OCI-LY7 (cell line): ENCODE measurements at regions not wholly inside any gene's neighbourhood (a gene's known extent, or its start where the extent isn't known, plus 50 kb on each side); places are given as distances from the start of the nearest gene placed in this dataset.

ENCODE experiments used
- BruUV-seq: library from RNA; stranded (reverse); fragments of 400-500 nt; replicated peaks from 2 replicates; lab custom pipeline; 2021; lab: Mats Ljungman, UMichigan
- CTCF ChIA-PET: fragments of 300-600 bp; sonication (Branson Sonifier 250); formaldehyde crosslinking; loops from one replicate; lab custom pipeline; 2022; ENCODE audit warnings: antibody characterized with exemption; ENCODE audit not compliant: unreplicated experiment; lab: Charles Lee
- POLR2A ChIA-PET: fragments of 300-600 bp; sonication (Branson Sonifier 250); formaldehyde crosslinking; loops from one replicate; lab custom pipeline; 2022; ENCODE audit warnings: antibody characterized with exemption; lab: Charles Lee
- DNase-seq: peaks from one replicate; pipeline ENCODE4 v3.0.0-alpha.2; 2015; ENCODE audit warnings: low spot score
- H2AFZ ChIP-seq: fragments of 200-600 bp; sonication (generic), shearing (Covaris generic); 2 replicates; pipeline ENCODE4 v1.6.1; 2014; ENCODE audit warnings: mild to moderate bottlenecking, antibody characterized with exemption, low read length, moderate library complexity
- H3K27ac ChIP-seq: fragments of 200-600 bp; sonication (generic); 2 replicates; pipeline ENCODE4 v1.5.1; 2014; ENCODE audit warnings: mixed run types, low read depth, mild to moderate bottlenecking, moderate library complexity, low read length, inconsistent platforms; ENCODE audit not compliant: poor library complexity, severe bottlenecking
- H3K36me3 ChIP-seq: fragments of 200-600 bp; sonication (generic); 2 replicates; pipeline ENCODE4 v1.6.1; 2014; ENCODE audit warnings: mild to moderate bottlenecking, antibody characterized with exemption, low read length, moderate library complexity, mixed read lengths; ENCODE audit not compliant: insufficient read depth
- H3K4me1 ChIP-seq: fragments of 200-600 bp; sonication (generic); 2 replicates; pipeline ENCODE4 v1.5.1; 2014; ENCODE audit warnings: mild to moderate bottlenecking, low read length; ENCODE audit not compliant: insufficient read depth, poor library complexity, severe bottlenecking
- H3K4me2 ChIP-seq: fragments of 200-600 bp; sonication (generic); 2 replicates; pipeline ENCODE4 v1.6.1; 2014; ENCODE audit warnings: mild to moderate bottlenecking, low read length
- H3K4me3 ChIP-seq: fragments of 200-600 bp; sonication (generic); 2 replicates; pipeline ENCODE4 v1.5.1; 2014; ENCODE audit warnings: mild to moderate bottlenecking, low read depth, low read length; ENCODE audit not compliant: poor library complexity, severe bottlenecking
- H3K79me2 ChIP-seq: fragments of 200-600 bp; sonication (generic); 2 replicates; pipeline ENCODE4 v1.6.1; 2016; ENCODE audit warnings: low read depth, mild to moderate bottlenecking, low read length, moderate library complexity, mixed read lengths; ENCODE audit not compliant: insufficient read depth
- H3K9me2 ChIP-seq: fragments of 200-600 bp; sonication (generic); 2 replicates; pipeline ENCODE4 v1.6.1; 2016; ENCODE audit warnings: mild to moderate bottlenecking, low read length, mixed read lengths; ENCODE audit not compliant: insufficient read depth
- H3K9me3 ChIP-seq: fragments of 200-600 bp; sonication (generic); 2 replicates; pipeline ENCODE4 v1.6.1; 2014; ENCODE audit warnings: mild to moderate bottlenecking, mixed run types, low read length, mixed read lengths
- H4K20me1 ChIP-seq: fragments of 200-600 bp; sonication (generic); 2 replicates; pipeline ENCODE4 v1.6.1; 2014; ENCODE audit warnings: mild to moderate bottlenecking, antibody characterized with exemption, low read length, moderate library complexity, mixed read lengths; ENCODE audit not compliant: insufficient read depth
- EZH2phosphoT487 ChIP-seq: fragments of 200-600 bp; sonication (generic); IDR thresholded peaks from 2 replicates; pipeline ENCODE4 v1.6.1; 2018; ENCODE audit warnings: low read depth, borderline replicate concordance, mild to moderate bottlenecking, mixed run types, antibody characterized with exemption, low read length, moderate library complexity, mixed read lengths
- intact Hi-C: fragments of 100-400 bp; cut with micrococcal nuclease; formaldehyde crosslinking; loops from one replicate; pipeline ENCODE4 v1.10.0; 2022; ENCODE audit not compliant: unreplicated experiment
- TF ChIP-seq, protein P1 (sequence below): fragments of 200-600 bp; sonication (generic); conservative IDR thresholded peaks from 2 replicates; pipeline ENCODE4 v1.5.1; 2014; ENCODE audit warnings: mild to moderate bottlenecking, antibody characterized with exemption, low read length, moderate library complexity, mixed read lengths

- Histone ChIP-seq H2AFZ (no peak overlapping the region), H3K4me1 (no peaks in the 10 kb centered on the region), H3K36me3 (no peaks in the 10 kb centered on the region), H3K4me2 (no peak overlapping the region), H3K4me3 (no peak overlapping the region), H4K20me1 (no peaks in the 10 kb centered on the region), H3K79me2 (no peaks in the 10 kb centered on the region), H3K27ac (no peak overlapping the region), H3K9me2 (no peaks in the 10 kb centered on the region), H3K9me3 (no peaks in the 10 kb centered on the region)
- no peak for TF ChIP-seq EZH2phosphoT487
- TF ChIP-seq, protein P1, sequence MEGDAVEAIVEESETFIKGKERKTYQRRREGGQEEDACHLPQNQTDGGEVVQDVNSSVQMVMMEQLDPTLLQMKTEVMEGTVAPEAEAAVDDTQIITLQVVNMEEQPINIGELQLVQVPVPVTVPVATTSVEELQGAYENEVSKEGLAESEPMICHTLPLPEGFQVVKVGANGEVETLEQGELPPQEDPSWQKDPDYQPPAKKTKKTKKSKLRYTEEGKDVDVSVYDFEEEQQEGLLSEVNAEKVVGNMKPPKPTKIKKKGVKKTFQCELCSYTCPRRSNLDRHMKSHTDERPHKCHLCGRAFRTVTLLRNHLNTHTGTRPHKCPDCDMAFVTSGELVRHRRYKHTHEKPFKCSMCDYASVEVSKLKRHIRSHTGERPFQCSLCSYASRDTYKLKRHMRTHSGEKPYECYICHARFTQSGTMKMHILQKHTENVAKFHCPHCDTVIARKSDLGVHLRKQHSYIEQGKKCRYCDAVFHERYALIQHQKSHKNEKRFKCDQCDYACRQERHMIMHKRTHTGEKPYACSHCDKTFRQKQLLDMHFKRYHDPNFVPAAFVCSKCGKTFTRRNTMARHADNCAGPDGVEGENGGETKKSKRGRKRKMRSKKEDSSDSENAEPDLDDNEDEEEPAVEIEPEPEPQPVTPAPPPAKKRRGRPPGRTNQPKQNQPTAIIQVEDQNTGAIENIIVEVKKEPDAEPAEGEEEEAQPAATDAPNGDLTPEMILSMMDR, result no peak
- DNase-seq, result no peak
- ChIA-PET CTCF (no interaction called here), POLR2A (no interaction called here)
- intact Hi-C loops, result no loop called here
- BruUV-seq, result no TSS peak
These were observed 116.0 kb downstream of the SOX1 start for GRCh38 chr13:112182846-112183531.

DNA sequence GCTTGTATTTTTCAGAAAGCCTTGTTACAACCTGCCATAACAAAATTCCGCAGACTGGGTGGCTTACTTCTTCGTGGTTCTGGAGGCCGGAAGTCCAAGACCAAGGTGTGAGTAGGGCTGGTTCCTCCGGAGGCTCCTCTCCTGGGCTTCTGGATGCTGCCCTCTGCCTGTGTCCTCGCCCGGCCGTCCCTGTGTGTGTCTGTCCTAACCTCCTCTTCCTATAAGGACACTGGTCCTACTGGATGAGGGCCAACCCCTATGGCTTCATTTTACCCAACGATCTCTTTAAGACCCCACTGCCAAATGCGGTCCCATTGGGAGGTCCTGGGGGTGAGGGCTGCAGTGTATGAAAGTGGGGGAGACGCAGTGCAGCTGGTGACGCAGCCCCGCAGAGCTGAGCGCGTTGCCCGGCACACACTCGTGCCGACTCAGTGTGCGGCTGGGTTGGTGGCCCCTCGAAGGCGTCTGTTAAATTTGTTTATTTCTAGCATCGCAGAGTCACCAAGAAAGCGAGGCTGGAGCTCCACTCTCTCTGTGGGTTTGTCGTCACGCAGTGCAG, 116.7 kb downstream of the SOX1 start:
- no peak for TF ChIP-seq EZH2phosphoT487
- TF ChIP-seq, protein P1, result no peak
- POLR2A ChIA-PET, result no interaction called here
- no TSS peak for BruUV-seq

GRCh38 chr13:112184261-112184660, 117.3 kb downstream of the SOX1 start:
- Histone ChIP-seq H3K9me3 (no peaks in the 10 kb centered on the region), H3K4me1 (no peaks in the 10 kb centered on the region), H3K79me2 (no peaks in the 10 kb centered on the region), H3K36me3 (no peaks in the 10 kb centered on the region), H2AFZ (no peak overlapping the region), H3K9me2 (no peaks in the 10 kb centered on the region), H3K27ac (no peak overlapping the region), H3K4me3 (no peak overlapping the region), H4K20me1 (no peaks in the 10 kb centered on the region), H3K4me2 (no peak overlapping the region)
- ChIA-PET CTCF (no interaction called here), POLR2A (no interaction called here)
- no TSS peak for BruUV-seq
- DNase-seq, result no peak
- intact Hi-C loops, result no loop called here
- TF ChIP-seq, protein P1, result no peak
- TF ChIP-seq EZH2phosphoT487, result no peak

More for the DNA sequence above, 116.7 kb downstream of the SOX1 start:
- Histone ChIP-seq H4K20me1 (no peaks in the 10 kb centered on the region), H3K79me2 (no peaks in the 10 kb centered on the region), H3K4me2 (no peak overlapping the region), H2AFZ (no peak overlapping the region), H3K4me3 (no peak overlapping the region), H3K36me3 (no peaks in the 10 kb centered on the region), H3K9me3 (no peaks in the 10 kb centered on the region), H3K27ac (no peak overlapping the region), H3K9me2 (no peaks in the 10 kb centered on the region), H3K4me1 (no peaks in the 10 kb centered on the region)
- intact Hi-C loops, result no loop called here
- DNase-seq, result no peak
- CTCF ChIA-PET, result no interaction called here
